Prostate gland (tissue), 2 donors: ENCODE measurements at regions not wholly inside any gene's neighbourhood (a gene's known extent, or its start where the extent isn't known, plus 50 kb on each side); places are given as distances from the start of the nearest gene placed in this dataset.

ENCODE experiments used
- DNase-seq: peaks from one replicate; pipeline ENCODE4 v3.0.0-alpha.2; 2019; ENCODE audit warnings: low spot score
- H3K27ac ChIP-seq, 2 donors: fragments of 200-600 bp; sonication (generic); 2 replicates each; pipeline ENCODE4 v1.5.1; 2017 to 2019
- H3K27me3 ChIP-seq: fragments of 200-600 bp; sonication (generic); replicated peaks from 2 replicates; pipeline ENCODE4 v1.5.1; 2019; ENCODE audit not compliant: insufficient read depth
- H3K36me3 ChIP-seq, 2 donors: fragments of 200-600 bp; sonication (generic); 1 replicate in 1 of 2; 2 replicates in 1 of 2; pipeline versions ENCODE4 v1.5.1 to v1.8.1; 2017 to 2019
- H3K4me1 ChIP-seq: fragments of 200-600 bp; sonication (generic); replicated peaks from 2 replicates; pipeline ENCODE4 v1.5.1; 2019
- H3K4me3 ChIP-seq, 2 donors: fragments of 200-600 bp; sonication (generic); 2 replicates each; pipeline ENCODE4 v1.5.1; 2017 to 2019
- H3K9me3 ChIP-seq: fragments of 200-600 bp; sonication (generic); 2 replicates; pipeline ENCODE4 v1.5.1; 2017
- CTCF ChIP-seq, 4 experiments: fragments of 200-600 bp in 2 of 4; fragments of 450-650 bp in 2 of 4; sonication (generic) in 2 of 4; IDR thresholded peaks; 1 replicate in 3 of 4; 2 replicates in 1 of 4; pipeline ENCODE4 v1.5.1; 2016 to 2019; ENCODE audit warnings: antibody characterized with exemption in 4 of 4, mild to moderate bottlenecking in 2 of 4, moderate library complexity in 2 of 4
- POLR2A ChIP-seq: fragments of 450-650 bp; IDR thresholded peaks from one replicate; pipeline ENCODE4 v1.6.1; 2016; ENCODE audit warnings: antibody characterized with exemption, mild to moderate bottlenecking
- POLR2AphosphoS5 ChIP-seq: sonication (generic); formaldehyde crosslinking; IDR thresholded peaks from one replicate; pipeline ENCODE4 v1.6.1; 2017; ENCODE audit warnings: antibody characterized with exemption
- WGBS: methylation state at CpG from one replicate; pipeline ENCODE4 v1.1.5; 2018; 5-methylcytosine and 5-hydroxymethylcytosine counted together
- intact Hi-C: fragments of 100-400 bp; cut with DNase I; formaldehyde crosslinking; loops from one replicate; pipeline ENCODE4 v1.14.2; 2022

DNA sequence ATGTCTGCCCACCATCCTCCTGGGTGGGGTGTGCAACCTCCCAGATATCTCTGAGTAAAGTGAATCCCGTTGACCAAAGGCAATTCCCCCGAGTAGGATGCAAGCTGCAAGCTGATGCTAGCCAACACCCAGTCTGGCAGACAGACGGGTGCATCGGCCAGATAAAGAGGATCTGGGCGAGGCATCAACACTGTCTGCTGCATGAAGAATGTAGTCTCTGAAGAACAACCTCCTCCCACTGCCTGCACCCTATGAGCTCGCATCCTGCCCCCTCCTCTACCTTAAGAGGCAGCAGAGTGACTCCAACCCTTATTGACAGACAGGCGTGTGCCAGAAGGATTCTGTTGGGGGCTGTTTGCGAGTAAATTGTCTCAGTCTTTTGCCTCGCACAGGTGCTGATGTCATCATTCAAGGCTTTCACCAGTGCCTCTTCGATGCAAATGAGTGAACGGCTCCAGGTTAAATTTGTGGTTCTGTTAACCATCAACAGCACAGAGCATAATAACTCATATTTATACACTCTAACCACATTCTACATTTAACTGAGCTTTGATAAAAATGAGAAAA, 546.9 kb downstream of the BCOR start:
- no peaks in the 10 kb centered on the region for H3K36me3 ChIP-seq

GRCh38 chrX:39551762-39552161, 546.0 kb downstream of the BCOR start:
- no peaks in the 10 kb centered on the region for H3K36me3 ChIP-seq
- no peaks in the 10 kb centered on the region for H3K4me1 ChIP-seq
- no peak for DNase-seq
- H3K27me3 ChIP-seq: no peaks in the 10 kb centered on the region
- intact Hi-C loops: no loop called here
- H3K4me3 ChIP-seq: no peak overlapping the region
- H3K9me3 ChIP-seq: no peaks in the 10 kb centered on the region
- no peak overlapping the region for H3K27ac ChIP-seq
- TF ChIP-seq POLR2AphosphoS5: no peak
- no peak for TF ChIP-seq CTCF (IDR thresholded peaks at IDR 0.05)
- no peak for TF ChIP-seq POLR2A
- 65% methylated on average over 2 of the region's 2 CpGs for WGBS

More for the DNA sequence above, 546.9 kb downstream of the BCOR start:
- no peaks in the 10 kb centered on the region for H3K9me3 ChIP-seq
- WGBS: 59% methylated on average over 9 of the region's 11 CpGs
- no peak overlapping the region for H3K27ac ChIP-seq
- H3K4me3 ChIP-seq: no peak overlapping the region
- no peaks in the 10 kb centered on the region for H3K4me1 ChIP-seq
- no peaks in the 10 kb centered on the region for H3K27me3 ChIP-seq
- TF ChIP-seq POLR2A (no peak), POLR2AphosphoS5 (no peak), CTCF (IDR thresholded peaks at IDR 0.05) (no peak)
- DNase-seq: no peak
- intact Hi-C loops: no loop called here

DNA sequence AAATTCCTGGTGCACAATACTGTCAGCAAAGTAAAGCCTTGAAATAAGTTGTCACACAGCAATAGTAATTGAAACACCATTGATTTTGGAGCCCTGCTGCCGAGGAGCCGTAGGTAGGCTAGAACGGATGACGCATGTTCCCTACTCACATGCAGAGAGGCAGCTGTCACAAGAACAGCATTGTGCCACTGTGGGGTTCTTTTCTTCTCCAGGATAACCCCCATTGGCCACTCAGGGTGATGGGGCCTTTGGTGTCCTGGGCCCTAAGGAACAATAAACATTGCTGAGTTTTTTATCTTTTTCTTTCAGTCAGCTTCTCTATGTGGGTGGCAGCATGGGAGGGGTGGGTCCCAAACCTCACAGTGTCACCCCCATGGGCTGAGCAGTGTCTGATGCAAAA, 542.3 kb downstream of the BCOR start:
- Histone ChIP-seq H3K27me3 (no peaks in the 10 kb centered on the region), H3K4me1 (no peaks in the 10 kb centered on the region), H3K9me3 (no peaks in the 10 kb centered on the region), H3K36me3 (no peaks in the 10 kb centered on the region), H3K4me3 (no peak overlapping the region), H3K27ac (no peak overlapping the region)
- WGBS: 94% methylated on average over 4 of the region's 4 CpGs
- no peak for TF ChIP-seq POLR2AphosphoS5
- TF ChIP-seq POLR2A: no peak
- TF ChIP-seq CTCF (IDR thresholded peaks at IDR 0.05): no peak
- no peak for DNase-seq
- intact Hi-C loops: no loop called here

DNA sequence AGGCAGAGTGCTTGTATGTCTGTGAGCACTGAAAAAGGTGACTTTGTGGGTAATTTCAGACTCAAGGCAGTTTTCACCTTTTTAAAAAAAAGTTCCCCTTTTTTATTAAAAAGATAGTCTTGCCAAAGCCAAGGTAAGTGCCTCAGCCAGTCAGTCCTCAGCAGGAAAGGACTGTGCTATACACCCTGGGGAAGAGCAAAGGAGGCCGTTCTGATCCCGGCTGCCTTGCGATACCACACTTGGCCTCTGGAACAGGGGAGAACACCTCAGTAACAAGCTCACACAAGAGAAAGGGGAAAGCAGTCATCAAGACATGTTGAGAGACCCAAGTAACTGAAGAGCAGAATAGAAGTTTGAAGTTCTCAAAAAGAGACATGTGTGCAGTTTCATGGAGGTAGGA, 541.7 kb downstream of the BCOR start:
- TF ChIP-seq POLR2AphosphoS5: no peak
- no peak for TF ChIP-seq CTCF (IDR thresholded peaks at IDR 0.05)
- TF ChIP-seq POLR2A: no peak
- no peak overlapping the region for H3K4me3 ChIP-seq
- no peak overlapping the region for H3K27ac ChIP-seq
- DNase-seq: no peak
- no peaks in the 10 kb centered on the region for H3K27me3 ChIP-seq
- WGBS: 89% methylated on average over 3 of the region's 3 CpGs
- intact Hi-C loops: no loop called here
- no peaks in the 10 kb centered on the region for H3K36me3 ChIP-seq
- H3K4me1 ChIP-seq: no peaks in the 10 kb centered on the region
- H3K9me3 ChIP-seq: no peaks in the 10 kb centered on the region

- 79% methylated on average over 4 of the region's 4 CpGs for WGBS
- no peak for DNase-seq
Observed at GRCh38 chrX:39559229-39559628, 538.5 kb downstream of the BCOR start.

More at GRCh38 chrX:39559229-39559628, 538.5 kb downstream of the BCOR start:
- Histone ChIP-seq H3K9me3 (no peaks in the 10 kb centered on the region), H3K27ac (no peak overlapping the region), H3K4me1 (no peaks in the 10 kb centered on the region), H3K4me3 (no peak overlapping the region), H3K36me3 (no peaks in the 10 kb centered on the region), H3K27me3 (no peaks in the 10 kb centered on the region)
- TF ChIP-seq POLR2A: no peak
- intact Hi-C loops: no loop called here
